ENCODE measurements at regions not wholly inside any gene's neighbourhood (a gene's known extent, or its start where the extent isn't known, plus 50 kb on each side); places are given as distances from the start of the nearest gene placed in this dataset.

- no peak for TF ChIP-seq CTCF (conservative IDR thresholded peaks at IDR 0.05; ENCODE audit: low read length)
- no peak for TF ChIP-seq EZH2phosphoT487 (IDR thresholded peaks at IDR 0.05; ENCODE audit: borderline replicate concordance, low read depth, low read length)
These were observed 63.9 kb upstream of the SLC35C1 start for GRCh38 chr11:45741032-45741431.
